GM19324 (cell line): ENCODE measurements at regions not wholly inside any gene's neighbourhood (a gene's known extent, or its start where the extent isn't known, plus 50 kb on each side); places are given as distances from the start of the nearest gene placed in this dataset.
"Not testable (repeated sequence)": the region's sequence is repeated elsewhere in the genome, so short reads cannot be mapped to it uniquely, and the experiment has no call there.

Source experiments
- ATAC-seq: cut with Tn5 transposase; IDR thresholded peaks from one replicate; pipeline ENCODE4 v1.9.1; 2021; ENCODE audit warnings: mild to moderate bottlenecking, moderate library complexity; ENCODE audit not compliant: unreplicated experiment, low FRiP score

DNA sequence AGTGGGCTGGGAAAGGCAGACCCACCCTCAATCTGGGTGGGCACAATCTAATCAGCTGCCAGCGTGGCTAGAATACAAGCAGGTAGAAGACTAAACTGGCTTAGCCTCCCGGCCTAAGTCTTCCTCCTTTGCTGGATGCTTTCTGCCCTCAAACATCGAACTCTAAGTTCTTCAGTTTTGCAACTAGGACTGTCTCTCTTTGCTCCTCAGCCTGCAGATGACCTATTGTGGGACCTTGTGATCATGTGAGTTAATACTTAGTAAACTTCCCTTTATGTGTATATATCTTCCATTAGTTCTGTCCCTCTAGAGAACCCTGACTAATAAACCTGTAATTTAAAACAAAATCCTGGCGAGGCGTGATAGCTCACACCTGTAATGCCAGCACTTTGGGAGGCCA, 51.8 kb upstream of the SLC39A8 start:
- ATAC-seq = not testable (repeated sequence)

DNA sequence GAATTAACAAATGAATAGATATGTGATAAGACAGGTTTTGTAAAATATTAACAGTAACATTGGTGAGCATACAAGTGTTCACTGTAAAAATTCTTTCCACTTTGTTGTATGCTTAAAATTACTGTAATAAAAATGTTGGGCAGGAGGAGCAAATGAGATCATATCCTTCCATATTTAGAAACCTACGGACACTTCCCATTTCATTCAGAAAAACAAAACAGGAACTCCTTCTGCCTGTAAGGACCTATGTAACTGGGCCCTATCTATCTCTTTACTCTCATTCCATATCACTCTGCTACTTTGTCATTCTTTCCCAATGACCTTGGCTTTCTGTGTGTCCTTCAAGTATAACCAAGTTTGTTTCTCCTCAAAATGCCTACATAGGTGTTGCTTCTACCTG, 53.7 kb upstream of the SLC39A8 start:
- no peak for ATAC-seq

DNA sequence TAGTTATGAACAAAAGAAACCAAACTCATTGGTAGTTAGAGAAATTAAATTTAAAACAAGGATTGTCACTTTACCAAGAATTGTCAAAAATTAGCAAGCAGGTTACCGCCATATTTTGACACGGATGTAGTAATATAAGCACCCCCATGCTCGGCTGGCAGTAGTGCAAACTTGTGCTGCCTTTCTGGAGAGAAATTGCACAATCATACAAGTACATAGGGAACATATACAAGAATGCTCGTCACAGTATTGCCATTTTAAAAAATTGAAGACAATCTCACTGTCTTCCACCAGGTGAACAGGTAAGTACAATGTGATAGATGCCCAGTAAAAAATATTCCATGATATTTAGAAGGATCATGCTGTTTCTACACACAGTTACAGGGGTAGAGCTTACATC, 55.6 kb upstream of the SLC39A8 start:
- no peak for ATAC-seq

- no peak for ATAC-seq
Measured at GRCh38 chr4:102402223-102402622, 56.9 kb upstream of the SLC39A8 start.

DNA sequence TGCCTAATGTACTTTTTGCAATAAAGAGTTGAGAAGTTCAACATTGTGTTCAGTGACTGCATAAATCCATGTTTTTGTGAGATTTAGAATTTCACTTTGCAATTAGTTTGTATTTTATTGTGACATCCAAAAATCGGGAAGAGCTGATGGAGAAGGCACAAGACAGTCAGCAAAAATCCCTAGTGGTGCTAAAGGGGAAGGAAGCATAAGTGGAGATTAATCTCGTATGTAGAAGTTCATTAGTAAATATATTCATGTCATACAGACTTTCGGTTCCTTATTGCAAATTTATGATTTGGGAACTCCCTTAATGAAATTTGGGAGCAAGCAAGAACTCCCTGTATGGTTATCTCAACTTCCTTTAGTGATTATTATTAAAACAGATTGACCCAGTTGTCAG, 57.8 kb upstream of the SLC39A8 start:
- ATAC-seq = no peak

DNA sequence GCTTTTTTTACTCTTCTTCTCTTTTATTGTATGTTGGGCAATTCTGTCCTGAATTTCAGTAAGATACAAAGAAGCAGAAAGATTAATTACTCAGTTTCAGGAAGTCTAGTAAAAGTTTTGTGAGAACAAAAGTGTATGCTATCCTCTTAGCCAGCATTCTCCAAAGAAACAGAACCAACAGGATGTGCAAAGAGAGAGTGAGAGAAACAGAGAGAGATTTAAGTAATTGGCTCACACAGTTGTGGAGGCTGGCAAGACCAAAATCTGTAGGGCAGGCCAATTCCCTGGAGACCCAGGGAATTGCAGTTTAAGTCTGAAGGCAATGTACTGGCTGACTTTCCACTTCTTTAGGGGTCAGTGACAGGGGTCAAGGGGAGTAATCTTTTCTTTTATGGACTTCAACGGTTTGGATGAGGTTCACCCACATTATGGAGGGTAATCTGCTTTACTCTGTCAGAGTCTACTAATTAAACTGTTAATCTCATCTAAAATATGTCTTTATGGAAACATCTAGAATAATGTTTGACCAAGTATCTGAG, 59.2 kb upstream of the SLC39A8 start:
- no peak for ATAC-seq

- ATAC-seq = no peak
Measured at GRCh38 chr4:102405821-102406401, 60.6 kb upstream of the SLC39A8 start.

- ATAC-seq = not testable (repeated sequence)
Measured at GRCh38 chr4:102410884-102411283, 65.6 kb upstream of the SLC39A8 start.

DNA sequence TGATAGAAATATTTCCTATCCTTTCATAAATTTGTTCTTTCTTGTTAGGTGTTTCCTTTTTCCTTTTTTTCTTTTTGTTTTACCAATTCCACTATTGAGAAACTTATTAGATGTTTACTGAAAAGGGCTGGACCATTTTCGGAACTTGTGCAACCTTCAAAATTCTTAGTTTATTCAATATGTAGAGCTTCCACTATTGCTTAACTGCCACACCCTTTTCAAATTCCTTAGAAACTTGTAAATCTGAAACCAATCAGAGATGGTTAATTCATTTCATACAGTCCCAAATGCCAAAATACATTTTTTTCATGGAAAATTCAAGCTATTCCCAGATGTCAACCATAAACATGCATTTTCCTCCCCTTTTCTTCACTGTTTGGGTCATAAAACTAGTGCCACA, 66.1 kb upstream of the SLC39A8 start:
- ATAC-seq = no peak

- no peak for ATAC-seq
Measured at GRCh38 chr4:102416765-102417164, 71.5 kb upstream of the SLC39A8 start.

GRCh38 chr4:102420563-102421398, 75.5 kb upstream of the SLC39A8 start:
- ATAC-seq = no peak

- ATAC-seq = no peak
Measured at GRCh38 chr4:102422843-102423242, 77.6 kb upstream of the SLC39A8 start.

GRCh38 chr4:102423375-102423774, 77.8 kb upstream of the NFKB1 start:
- ATAC-seq = no peak

- no peak for ATAC-seq
Measured at GRCh38 chr4:102427371-102427998, 73.7 kb upstream of the NFKB1 start.

DNA sequence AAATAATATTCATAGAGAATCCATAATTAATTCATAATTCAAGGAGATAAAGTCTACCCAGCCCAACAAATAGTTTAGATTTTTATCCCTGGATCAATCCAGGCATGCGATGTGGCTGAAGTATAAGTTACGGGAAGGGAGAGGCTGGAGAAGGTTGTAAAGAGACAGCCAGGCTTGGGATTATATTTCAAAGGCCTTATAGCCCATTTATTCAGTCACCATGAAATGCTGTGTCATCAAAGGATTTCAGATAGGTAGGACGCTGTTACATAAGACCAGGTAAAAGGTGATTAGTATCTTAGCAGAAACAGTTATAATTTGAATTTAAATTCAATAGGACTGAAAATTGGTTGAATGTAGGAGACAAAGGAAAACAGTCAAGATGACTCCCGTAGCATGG, 73.0 kb upstream of the NFKB1 start:
- ATAC-seq = no peak

- no peak for ATAC-seq
Measured at GRCh38 chr4:102429553-102429952, 71.6 kb upstream of the NFKB1 start.

GRCh38 chr4:102430461-102430910, 70.7 kb upstream of the NFKB1 start:
- ATAC-seq = no peak

GRCh38 chr4:102431608-102431961, 69.6 kb upstream of the NFKB1 start:
- no peak for ATAC-seq

DNA sequence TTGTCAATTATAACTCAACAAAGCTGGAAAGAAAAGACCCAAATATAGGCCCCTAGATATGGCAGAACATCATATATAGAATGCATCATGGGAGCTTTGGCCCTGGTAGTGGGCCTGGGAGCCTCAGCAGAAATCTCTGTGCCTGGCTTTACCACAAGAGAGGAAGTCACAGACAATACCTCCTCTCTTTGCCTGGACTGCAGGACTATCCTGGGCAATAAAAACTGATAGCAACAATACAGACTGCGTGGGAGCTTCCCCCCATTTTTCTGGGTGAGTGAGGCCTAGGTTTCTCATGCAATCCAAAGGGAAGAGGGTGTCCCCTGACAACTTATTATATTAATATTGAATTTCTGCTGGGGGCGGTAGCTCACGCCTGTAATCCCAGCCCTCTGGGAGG, 64.0 kb upstream of the NFKB1 start:
- no peak for ATAC-seq

- no peak for ATAC-seq
Measured at GRCh38 chr4:102438396-102439235, 62.5 kb upstream of the NFKB1 start.

DNA sequence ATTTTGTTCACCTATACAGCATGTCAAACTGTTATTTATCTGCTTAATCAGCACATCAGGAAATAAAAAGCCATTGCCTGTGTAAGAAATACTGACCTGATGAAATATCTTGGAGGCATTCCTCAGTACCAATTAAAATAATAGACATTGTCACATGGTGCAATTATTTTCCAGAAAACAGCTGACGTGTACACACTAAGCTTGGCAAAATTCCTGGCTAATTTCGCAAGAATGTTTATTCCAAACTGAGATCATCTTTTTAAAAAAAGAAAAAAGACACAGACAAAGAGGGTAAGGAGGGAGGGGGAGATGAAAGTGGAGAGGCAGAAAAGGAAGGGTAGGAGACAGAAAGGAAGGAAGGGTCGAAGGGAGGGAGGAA, 61.9 kb upstream of the NFKB1 start:
- no peak for ATAC-seq
